UCSD-AML1 (cell line): ENCODE measurements at regions not wholly inside any gene's neighbourhood (a gene's known extent, or its start where the extent isn't known, plus 50 kb on each side); places are given as distances from the start of the nearest gene placed in this dataset.
"Not testable (repeated sequence)": the region's sequence is repeated elsewhere in the genome, so short reads cannot be mapped to it uniquely, and the experiment has no call there.

Experiments
- DNase-seq: peaks from one replicate; lab custom pipeline; 2025; ENCODE audit not compliant: unreplicated experiment; lab: John Stamatoyannopoulos, UW

DNA sequence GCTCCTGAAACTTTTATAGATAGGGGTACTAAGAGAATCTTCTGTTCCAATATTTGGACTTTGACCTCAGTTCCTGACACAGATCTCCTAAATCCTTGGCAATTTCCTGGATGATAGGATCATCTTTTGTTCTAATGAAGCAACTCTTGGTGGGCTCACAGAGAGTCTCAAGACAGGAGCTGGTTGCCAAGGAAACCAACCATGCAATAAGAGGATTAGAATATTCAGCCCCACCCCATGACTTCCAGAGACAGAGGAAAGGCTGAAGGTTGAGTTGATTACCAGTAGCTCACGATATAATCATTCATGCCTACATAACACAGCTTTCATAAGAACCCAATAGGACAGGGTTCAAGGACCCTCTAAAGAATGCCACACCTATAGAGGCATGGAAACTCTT lies 2050.2 kb upstream of the CDH6 start:
- no peak for DNase-seq

DNA sequence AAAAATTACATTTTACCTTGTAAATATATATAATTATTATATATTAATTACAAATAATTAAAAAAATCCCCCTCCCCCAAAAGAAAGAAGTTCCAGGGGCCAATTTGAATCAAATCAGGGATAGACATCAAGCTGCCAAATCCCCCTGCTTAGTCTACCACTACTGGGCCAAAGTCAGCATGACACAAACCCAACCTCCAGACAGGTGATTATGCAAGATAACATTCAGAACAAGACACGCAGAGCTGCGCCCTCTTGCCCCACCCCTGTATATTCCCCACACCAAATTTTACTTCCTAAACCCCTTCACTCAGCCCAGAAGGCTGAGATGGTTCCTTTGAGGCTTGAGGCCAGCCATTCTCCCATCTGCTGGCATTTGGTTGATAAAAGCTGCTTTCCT lies 2059.1 kb upstream of the CDH6 start:
- DNase-seq: no peak

DNA sequence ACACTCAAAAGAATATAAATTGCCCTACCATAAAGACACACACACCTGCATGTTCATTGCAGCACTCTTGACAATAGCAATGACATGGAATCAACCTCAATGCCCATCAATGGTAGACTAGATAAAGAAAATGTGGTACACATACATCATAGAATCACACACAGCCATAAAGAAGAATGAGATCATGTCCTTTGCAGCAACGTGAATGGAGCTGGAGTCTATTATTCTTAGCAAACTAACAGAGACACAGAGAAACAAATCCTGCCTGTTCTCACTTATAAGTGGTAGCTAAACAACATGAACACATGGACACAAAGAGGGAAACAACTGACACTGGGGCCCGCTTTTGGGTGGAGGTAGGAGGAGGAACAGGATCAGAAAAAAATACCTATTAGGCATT lies 2062.2 kb upstream of the CDH6 start:
- no peak for DNase-seq

DNA sequence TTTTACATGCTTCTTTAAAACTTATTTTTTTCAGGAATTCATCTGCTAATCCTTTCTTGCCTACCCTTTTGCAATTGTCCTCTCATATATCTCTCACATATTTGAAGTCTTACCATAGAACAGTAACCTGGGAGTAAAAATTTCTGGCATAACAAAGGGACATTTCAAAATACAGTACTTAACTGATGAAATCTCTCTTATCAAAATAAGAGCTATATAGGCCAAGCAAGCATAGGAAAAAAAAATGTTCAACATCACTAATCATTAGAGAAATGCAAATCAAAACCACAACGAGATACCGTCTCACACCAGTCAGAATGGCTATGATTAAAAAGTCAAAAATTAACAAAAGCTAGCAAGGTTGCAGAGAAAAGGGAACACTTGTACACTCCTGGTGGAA lies 2062.7 kb upstream of the CDH6 start:
- DNase-seq: no peak

DNA sequence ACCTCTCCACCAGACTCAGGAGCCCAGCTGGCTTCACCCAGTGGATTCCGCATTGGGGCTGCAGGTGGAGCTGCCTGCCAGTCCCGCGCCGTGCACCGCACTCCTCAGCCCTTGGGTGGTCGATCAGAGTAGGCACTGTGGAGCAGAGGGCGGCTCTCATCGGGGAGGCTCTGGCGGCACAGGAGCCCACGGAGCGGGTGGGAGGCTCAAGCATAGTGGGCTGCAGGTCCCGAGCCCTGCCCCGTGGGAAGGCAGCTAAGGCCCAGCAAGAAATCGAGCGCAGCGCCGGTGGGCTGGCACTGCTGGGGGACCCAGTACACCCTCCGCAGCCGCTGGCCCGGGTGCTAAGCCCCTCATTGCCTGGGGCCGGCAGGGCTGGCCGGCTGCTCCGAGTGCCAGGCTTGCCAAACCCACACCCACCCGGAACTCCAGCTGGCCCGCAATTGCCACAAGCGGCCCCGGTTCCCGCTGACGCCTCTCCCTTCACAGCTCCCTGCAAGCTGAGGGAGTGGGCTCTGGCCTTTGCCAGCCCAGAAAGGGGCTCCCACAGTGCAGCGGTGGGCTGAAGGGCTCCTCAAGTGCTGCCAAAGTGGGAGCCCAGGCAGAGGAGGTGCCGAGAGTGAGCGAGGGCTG lies 2065.8 kb upstream of the CDH6 start:
- not testable (repeated sequence) for DNase-seq

DNA sequence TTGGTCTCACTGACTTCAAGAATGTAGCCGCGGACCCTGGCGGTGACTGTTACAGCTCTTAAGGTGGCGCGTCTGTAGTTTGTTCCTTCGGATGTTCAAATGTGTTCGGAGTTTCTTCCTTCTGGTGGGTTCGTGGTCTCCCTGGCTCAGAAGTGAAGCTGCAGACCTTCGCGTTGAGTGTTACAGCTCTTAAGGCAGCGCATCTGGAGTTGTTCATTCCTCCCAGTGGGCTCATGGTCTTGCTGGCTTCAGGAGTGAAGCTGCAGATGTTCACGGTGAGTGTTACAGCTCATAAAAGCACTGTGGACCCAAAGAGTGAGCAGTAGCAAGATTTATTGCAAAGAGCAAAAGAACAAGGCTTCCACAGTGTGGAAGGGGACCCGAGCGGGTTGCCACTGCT lies 2067.0 kb upstream of the CDH6 start:
- DNase-seq: not testable (repeated sequence)

DNA sequence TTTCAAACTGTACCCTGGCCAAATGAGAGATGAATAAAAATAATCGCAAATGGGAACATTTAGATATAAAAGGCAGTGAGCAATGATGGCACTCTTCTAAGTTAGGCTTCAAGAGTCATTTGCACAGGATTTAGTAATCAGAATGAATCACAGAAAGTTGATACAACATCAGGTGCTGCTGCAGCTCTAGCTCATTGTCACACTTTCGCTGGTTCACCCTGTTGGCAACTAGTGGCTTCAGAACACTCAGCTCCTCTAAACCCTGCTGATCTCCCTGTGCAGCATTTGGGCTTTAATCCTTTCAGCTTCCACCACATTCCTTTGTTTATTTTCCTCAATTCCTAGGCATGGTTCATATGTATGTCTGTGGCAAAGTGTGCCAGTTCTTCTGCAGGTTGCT lies 2071.2 kb upstream of the CDH6 start:
- no peak for DNase-seq

DNA sequence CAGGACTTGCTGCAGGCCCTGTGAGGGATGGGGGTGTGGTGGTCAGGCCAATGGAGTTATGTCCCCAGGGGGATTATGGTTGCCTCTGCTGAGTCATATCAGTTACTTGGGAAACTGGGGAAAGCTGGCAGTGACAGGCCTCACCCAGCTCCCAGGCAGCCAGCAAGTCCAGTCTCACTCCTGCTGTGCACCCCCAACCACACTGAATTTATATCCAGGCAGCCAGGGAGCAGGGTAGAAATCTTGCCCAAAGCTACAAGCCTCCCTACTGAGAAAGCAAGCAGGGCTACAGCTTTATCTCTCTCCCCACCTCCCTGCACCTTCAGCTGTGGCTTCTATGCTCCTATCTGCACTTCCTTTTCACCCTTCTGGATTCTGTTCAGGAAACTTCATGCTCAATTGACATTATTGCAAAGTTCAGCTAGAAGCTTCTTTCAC lies 2076.0 kb upstream of the CDH9 start:
- peak; percentile 4 for DNase-seq

DNA sequence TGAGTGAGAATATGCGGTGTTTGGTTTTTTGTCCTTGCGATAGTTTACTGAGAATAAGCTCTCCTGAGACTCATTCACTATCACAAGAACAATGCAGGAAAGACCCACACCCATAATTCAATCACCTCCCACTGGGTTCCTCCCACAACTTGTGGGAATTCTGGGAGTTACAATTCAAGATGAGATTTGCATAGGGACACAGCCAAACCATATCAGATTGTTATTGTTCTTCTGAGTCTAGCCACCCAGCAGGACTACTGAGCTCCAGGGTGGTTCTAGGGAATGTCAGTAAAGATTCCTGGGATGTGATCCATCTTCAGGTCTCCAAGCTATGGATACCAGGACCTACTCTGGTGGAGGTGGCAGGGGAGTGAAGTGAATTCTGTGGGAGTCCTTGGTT lies 2075.1 kb upstream of the CDH9 start:
- no peak for DNase-seq

DNA sequence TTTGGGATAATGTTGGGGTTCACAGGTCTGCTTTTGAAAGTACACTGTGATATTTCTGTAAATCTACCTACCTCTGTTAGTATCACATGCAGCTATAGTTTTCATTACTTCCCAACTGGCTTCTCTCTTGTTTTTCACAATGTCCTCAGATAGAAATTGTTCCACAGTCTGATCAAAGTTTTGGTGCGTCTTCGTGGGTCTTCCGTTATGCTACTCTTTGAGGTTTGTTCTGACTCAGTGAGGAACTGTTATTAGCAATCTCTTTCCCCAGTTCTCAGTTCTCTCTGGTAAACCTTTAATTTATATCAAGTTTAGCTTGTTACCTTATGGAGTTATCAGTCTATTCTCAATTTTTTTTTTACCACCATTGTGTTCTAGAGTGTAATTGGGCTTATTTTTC lies 2061.2 kb upstream of the CDH9 start:
- DNase-seq: no peak

DNA sequence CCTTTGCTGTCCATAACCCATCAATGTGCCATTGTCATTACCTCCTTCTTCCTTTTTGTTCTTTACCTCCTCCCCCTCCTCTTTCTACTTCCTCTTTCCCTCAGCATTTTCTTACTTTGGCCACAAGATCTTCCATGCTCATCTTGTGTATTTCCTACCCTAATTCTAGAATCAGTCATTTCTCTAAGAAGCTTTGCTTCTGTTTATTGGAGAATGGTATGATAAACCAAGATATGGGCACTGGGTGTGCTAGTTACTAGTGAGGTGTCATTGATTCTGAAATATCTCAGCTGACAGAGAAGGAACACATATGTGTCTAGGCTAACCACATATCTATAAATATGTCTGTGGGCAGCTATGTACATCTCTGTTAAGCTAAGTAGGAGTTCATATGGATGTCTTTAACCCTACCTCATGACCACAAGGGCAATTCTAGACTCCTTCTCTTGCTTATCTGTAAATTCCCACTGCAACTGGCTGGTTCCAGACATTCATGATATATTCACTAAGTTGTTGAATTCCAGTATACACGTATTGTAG lies 2051.3 kb upstream of the CDH9 start:
- no peak for DNase-seq

DNA sequence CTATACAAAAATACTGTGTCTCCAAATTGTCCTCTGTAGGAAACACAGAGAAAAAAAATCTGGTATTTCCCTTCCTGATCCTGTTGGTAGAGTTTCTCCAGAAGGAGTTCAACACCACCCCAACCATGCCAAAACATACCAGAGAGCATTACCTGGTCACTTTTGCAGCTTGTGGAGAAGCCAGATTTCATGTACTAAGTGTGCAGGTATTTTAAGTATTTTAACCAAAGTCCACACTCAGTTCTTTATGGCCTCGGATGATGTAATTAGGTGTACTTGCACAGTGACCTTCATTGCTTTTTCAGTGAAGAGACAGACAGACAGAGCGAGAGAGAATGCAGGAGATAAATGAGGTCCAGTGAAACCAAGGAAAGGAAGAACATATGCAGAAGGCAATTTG lies 2046.8 kb upstream of the CDH9 start:
- no peak for DNase-seq

DNA sequence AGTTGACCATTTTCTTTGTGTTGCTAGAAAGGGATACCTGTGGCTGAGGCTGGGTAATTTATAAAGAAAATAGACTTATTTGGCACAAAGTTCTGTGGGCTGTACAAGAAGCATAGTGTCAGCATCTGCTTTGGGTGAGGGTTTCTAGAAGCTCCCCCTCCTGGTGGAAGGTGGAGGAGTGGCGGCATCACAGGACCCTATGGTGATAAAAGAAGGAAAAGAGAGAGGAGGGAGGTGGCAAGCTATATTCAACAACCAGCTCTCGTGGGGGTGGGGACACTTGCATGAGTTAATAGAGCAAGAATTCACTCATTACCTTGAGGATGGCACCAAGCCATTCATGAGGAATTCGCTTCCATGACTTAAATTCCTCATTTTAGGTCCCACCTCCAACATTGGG lies 2041.4 kb upstream of the CDH9 start:
- peak; percentile 2 for DNase-seq

DNA sequence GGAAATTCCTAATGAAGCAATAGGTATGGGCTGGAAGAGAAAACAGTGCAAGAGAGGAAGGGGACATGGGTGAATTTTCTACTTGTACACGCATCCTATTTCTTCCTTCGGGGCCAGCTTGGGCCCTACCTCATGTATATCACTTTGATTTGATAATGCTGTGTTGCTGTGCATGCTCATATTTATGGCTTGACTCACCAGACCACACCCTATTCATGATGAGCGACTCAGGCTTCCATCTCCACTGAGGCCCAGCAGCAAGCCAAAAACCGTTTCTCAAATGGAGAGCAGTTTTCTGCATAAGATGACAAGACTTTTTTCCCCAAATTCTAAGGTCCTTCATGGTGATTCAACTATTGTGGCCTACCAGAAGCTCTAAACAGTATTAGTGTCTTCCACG lies 2039.1 kb upstream of the CDH9 start:
- no peak for DNase-seq

DNA sequence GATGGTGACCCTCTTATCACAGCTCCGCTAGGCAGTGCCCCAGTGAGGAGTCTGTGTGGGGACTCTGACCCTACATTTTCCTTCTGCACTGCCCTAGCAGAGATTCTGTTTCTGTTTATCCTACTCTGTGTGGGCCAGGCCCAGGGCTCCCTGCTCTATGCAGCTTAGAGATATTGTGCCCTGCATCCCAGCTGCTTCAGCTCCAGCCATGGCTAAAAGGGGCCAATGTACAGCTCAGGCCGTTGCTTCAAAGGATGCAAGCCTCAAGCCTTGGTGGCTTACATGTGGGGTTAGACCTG lies 2030.7 kb upstream of the CDH9 start:
- no peak for DNase-seq

DNA sequence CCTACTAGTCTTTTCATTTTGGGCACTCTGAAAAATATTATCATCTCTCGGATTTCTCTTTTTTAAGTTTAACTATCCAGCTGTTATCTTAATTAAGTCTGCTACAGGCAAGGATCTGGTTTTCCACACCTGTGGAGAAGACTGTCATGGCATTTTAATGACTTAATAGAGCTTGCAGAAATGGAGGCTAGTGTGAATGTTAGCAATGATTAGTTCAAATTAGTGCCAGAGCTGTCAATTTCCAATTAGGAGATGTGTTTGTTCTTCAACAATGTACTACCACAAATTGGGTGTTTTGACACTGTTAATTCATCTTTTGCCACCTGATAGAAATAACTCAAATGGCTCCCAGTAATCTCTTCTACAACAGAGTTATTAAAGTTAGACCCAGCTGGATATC lies 2023.0 kb upstream of the CDH9 start:
- no peak for DNase-seq

DNA sequence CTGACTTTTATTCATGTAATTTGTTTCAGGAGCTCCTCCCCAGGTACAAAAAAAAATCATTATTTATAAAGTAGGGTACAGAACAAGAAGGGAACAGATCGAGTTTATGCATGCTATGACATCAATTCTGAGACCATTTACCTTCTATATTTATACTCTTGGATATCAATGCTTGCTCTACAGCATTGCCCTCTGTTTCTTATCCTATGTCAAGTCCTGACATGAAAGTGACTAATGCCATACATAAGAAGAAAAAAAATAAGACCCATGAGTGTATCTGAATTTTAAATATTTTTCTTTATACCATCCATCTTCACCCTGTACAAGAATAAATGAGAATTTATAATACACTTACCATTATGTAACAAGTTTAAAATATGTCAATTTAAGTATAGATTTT lies 2016.3 kb upstream of the CDH9 start:
- no peak for DNase-seq

DNA sequence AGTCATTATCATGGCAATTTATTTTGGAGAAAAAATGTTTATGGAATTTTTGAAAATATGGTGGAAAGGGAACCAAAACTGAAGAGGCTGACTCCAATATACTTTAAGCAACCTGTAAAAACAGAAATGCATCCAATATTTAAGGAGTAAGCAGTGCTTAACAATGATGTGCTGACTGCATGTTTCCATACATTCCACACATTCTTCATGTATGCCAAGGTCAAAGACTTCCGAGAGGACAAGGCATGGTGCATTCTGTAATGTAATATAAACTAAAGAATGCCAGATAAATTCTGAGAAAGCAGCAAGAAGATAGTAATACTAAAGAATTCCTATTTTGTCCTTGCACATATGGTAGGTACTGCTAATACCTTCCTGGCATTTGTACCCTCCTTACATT lies 2015.9 kb upstream of the CDH9 start:
- no peak for DNase-seq

DNA sequence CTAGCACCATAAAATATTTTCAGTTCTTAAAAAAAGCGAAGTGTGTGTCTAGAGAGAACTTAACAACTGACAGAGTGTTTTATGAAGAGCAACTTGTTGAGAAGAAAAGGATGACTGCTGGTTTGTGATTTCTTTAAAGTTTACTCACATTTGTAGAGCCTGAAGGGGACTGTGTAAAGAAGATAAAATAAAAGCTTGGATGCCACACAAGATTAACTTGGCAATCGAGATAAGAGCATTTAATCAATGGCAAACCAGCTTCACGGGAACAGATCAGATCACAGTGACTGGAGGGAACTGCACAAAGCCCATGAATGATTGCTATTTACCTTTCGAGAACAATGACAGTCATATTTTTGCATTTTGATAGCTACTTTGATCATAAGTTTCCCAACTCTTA lies 2013.1 kb upstream of the CDH9 start:
- no peak for DNase-seq

DNA sequence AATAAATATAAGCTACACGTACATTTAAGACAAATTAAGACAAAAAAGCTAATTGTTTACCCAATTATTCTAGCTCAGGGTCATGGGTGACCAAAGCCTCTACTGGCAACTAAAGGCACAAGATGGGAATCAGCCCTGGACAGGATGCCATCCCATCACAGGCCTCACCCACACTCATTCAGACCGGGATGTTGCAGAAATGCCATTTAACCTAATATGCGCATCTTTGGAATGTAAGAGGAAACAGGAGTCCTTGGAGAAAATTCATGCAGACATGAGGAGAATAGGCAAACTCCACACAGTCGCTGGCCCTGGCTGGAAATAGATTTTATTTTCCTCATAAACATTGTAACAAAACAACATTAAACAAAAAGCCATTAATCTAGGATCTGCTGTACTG lies 2003.8 kb upstream of the CDH9 start:
- DNase-seq: no peak

DNA sequence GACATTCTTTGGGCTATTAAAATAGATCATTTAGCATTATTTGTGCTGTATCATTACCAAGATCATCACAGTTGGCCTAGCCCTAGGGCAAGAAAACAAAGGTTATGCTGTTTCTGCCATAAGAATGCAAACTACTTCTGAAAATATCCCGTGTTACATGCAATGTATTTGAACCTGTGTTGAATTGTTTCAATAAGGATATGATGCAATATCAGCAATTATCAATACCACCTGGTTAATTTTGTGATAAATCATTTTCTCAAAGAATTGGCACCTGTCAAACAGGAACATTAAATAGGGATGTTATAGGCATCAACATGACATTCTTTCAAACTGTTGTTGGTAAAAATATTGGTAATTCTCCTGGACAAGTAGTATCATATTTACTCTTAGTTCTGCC lies 2002.0 kb upstream of the CDH9 start:
- no peak for DNase-seq

DNA sequence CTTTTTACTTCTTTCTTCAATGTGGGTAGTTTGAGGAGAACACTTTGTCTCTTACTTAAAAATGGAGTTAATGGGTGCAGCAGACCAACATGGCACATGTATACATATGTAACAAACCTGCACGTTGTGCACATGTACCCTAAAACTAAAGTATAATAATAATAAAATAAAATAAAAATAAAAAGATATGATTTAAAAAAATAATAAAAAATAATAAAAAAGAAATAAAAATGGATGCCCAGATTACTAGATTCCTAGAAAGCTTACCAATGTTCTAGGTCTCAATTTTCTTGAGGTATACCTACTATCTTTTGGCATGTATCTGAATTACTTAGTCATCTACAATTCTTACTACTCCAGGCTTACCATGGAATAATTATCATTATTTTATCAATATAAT lies 2001.6 kb upstream of the CDH9 start:
- no peak for DNase-seq

DNA sequence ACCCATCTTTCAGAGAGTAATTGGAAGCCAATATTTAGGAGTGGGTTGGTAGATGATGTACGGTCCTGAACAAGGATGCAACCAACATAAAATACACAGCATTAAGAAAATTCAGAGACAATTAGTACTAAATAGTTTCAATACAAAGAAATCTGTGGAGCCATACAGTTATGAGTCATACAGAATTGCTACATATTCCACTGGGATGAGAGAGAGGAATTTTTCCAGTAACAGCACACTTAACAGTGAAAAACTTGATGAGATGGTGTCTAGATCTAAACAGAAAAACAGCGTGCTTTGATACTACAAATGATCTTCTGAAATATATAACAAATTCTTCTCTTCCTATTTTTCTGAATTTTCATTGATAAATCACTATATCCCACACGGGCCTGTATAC lies 1999.3 kb upstream of the CDH9 start:
- no peak for DNase-seq

DNA sequence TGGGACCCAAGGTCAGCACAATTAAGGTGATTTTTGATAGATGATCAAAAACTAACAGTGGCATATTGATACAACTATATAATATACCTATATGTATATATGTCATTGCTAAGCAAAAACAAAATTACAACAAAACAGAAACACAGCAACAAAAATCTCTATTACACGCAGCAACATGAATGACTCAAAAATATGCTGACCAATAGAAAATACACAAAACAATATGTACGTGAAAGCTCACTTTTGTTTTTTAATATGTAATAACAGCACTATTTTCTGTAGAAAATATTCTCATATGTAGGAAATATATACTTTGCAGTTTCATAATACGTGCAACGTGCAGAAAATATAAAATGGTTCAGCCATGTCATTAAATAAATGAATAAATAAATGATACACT lies 1985.7 kb upstream of the CDH9 start:
- DNase-seq: no peak
